ENCODE measurements at regions not wholly inside any gene's neighbourhood (a gene's known extent, or its start where the extent isn't known, plus 50 kb on each side); places are given as distances from the start of the nearest gene placed in this dataset.

- H3K4me1 Mint-ChIP-seq: no peaks in the 10 kb centered on the region
- H3K36me3 Mint-ChIP-seq (ENCODE audit: low read depth): no peaks in the 10 kb centered on the region
- no peak for DNase-seq
- no peak overlapping the region for H3K27ac Mint-ChIP-seq
- H3K4me3 Mint-ChIP-seq: no peak overlapping the region
- H3K9me3 Mint-ChIP-seq: no peaks in the 10 kb centered on the region
- intact Hi-C loops (cut with micrococcal nuclease): no loop called here
- H3K27me3 Mint-ChIP-seq: peaks cover 5% of the 10 kb centered on the region
Observed at GRCh38 chr2:41965173-41965908, 82.5 kb upstream of the PKDCC start.

- Mint-ChIP-seq H3K4me1 (no peaks in the 10 kb centered on the region), H3K27me3 (peaks cover 2% of the 10 kb centered on the region), H3K4me3 (no peak overlapping the region), H3K9me3 (no peaks in the 10 kb centered on the region), H3K27ac (no peak overlapping the region), H3K36me3 (ENCODE audit: low read depth) (no peaks in the 10 kb centered on the region)
- intact Hi-C loops (cut with micrococcal nuclease): no loop called here
- no peak for DNase-seq
Observed at GRCh38 chr2:41965909-41966295, 81.9 kb upstream of the PKDCC start.

GRCh38 chr2:41966431-41966893 is 81.4 kb upstream of the PKDCC start:
- no peaks in the 10 kb centered on the region for H3K36me3 Mint-ChIP-seq (ENCODE audit: low read depth)

GRCh38 chr2:41966920-41967319 is 80.9 kb upstream of the PKDCC start:
- Mint-ChIP-seq H3K36me3 (ENCODE audit: low read depth) (no peaks in the 10 kb centered on the region), H3K4me1 (no peaks in the 10 kb centered on the region), H3K9me3 (no peaks in the 10 kb centered on the region), H3K27ac (no peak overlapping the region), H3K4me3 (no peak overlapping the region), H3K27me3 (peaks cover 2% of the 10 kb centered on the region)
- DNase-seq: no peak
- intact Hi-C loops (cut with micrococcal nuclease): no loop called here

More at GRCh38 chr2:41966431-41966893, 81.4 kb upstream of the PKDCC start:
- Mint-ChIP-seq H3K9me3 (no peaks in the 10 kb centered on the region), H3K27ac (no peak overlapping the region), H3K4me3 (no peak overlapping the region), H3K4me1 (no peaks in the 10 kb centered on the region), H3K27me3 (peaks cover 2% of the 10 kb centered on the region)
- DNase-seq: no peak
- intact Hi-C loops (cut with micrococcal nuclease): no loop called here

GRCh38 chr2:41967476-41968181 is 80.2 kb upstream of the PKDCC start:
- no peak for DNase-seq
- H3K9me3 Mint-ChIP-seq: no peaks in the 10 kb centered on the region
- H3K27ac Mint-ChIP-seq: no peak overlapping the region
- H3K4me1 Mint-ChIP-seq: no peaks in the 10 kb centered on the region
- no peaks in the 10 kb centered on the region for H3K36me3 Mint-ChIP-seq (ENCODE audit: low read depth)
- intact Hi-C loops (cut with micrococcal nuclease): no loop called here
- no peak overlapping the region for H3K4me3 Mint-ChIP-seq
- H3K27me3 Mint-ChIP-seq: peaks cover 2% of the 10 kb centered on the region

- Mint-ChIP-seq H3K36me3 (ENCODE audit: low read depth) (no peaks in the 10 kb centered on the region), H3K27me3 (no peaks in the 10 kb centered on the region), H3K4me1 (no peaks in the 10 kb centered on the region), H3K4me3 (no peak overlapping the region), H3K9me3 (no peaks in the 10 kb centered on the region), H3K27ac (no peak overlapping the region)
- DNase-seq: no peak
- intact Hi-C loops (cut with micrococcal nuclease): no loop called here
Observed at GRCh38 chr2:41968182-41968578, 79.6 kb upstream of the PKDCC start.

GRCh38 chr2:41970988-41971660 is 76.7 kb upstream of the PKDCC start:
- H3K27me3 Mint-ChIP-seq: no peaks in the 10 kb centered on the region
- no peaks in the 10 kb centered on the region for H3K9me3 Mint-ChIP-seq
- no peak overlapping the region for H3K4me3 Mint-ChIP-seq
- intact Hi-C loops (cut with micrococcal nuclease): no loop called here
- no peak overlapping the region for H3K27ac Mint-ChIP-seq
- DNase-seq: no peak
- no peaks in the 10 kb centered on the region for H3K4me1 Mint-ChIP-seq
- H3K36me3 Mint-ChIP-seq (ENCODE audit: low read depth): no peaks in the 10 kb centered on the region

GRCh38 chr2:41972179-41972578 is 75.6 kb upstream of the PKDCC start:
- no peaks in the 10 kb centered on the region for H3K9me3 Mint-ChIP-seq
- no peak overlapping the region for H3K4me3 Mint-ChIP-seq
- no peaks in the 10 kb centered on the region for H3K36me3 Mint-ChIP-seq (ENCODE audit: low read depth)
- no peaks in the 10 kb centered on the region for H3K4me1 Mint-ChIP-seq
- no peak for DNase-seq
- no peaks in the 10 kb centered on the region for H3K27me3 Mint-ChIP-seq
- H3K27ac Mint-ChIP-seq: no peak overlapping the region
- intact Hi-C loops (cut with micrococcal nuclease): no loop called here

- intact Hi-C loops (cut with micrococcal nuclease): no loop called here
- no peak overlapping the region for H3K27ac Mint-ChIP-seq
- no peaks in the 10 kb centered on the region for H3K36me3 Mint-ChIP-seq (ENCODE audit: low read depth)
- H3K4me1 Mint-ChIP-seq: no peaks in the 10 kb centered on the region
- H3K27me3 Mint-ChIP-seq: no peaks in the 10 kb centered on the region
- H3K4me3 Mint-ChIP-seq: no peak overlapping the region
- H3K9me3 Mint-ChIP-seq: no peaks in the 10 kb centered on the region
- no peak for DNase-seq
Observed at GRCh38 chr2:41972819-41973218, 75.0 kb upstream of the PKDCC start.

GRCh38 chr2:41973871-41974270 is 74.0 kb upstream of the PKDCC start:
- DNase-seq: no peak
- Mint-ChIP-seq H3K27me3 (peaks cover 4% of the 10 kb centered on the region), H3K9me3 (no peaks in the 10 kb centered on the region), H3K4me1 (no peaks in the 10 kb centered on the region), H3K27ac (no peak overlapping the region), H3K4me3 (no peak overlapping the region), H3K36me3 (ENCODE audit: low read depth) (no peaks in the 10 kb centered on the region)
- intact Hi-C loops (cut with micrococcal nuclease): no loop called here

GRCh38 chr2:41981417-41981816 is 66.4 kb upstream of the PKDCC start:
- Mint-ChIP-seq H3K4me1 (no peaks in the 10 kb centered on the region), H3K9me3 (no peaks in the 10 kb centered on the region), H3K27me3 (peaks cover 6% of the 10 kb centered on the region), H3K36me3 (ENCODE audit: low read depth) (no peaks in the 10 kb centered on the region), H3K4me3 (no peak overlapping the region), H3K27ac (no peak overlapping the region)
- no peak for DNase-seq
- intact Hi-C loops (cut with micrococcal nuclease): no loop called here

GRCh38 chr2:41985573-41986095 is 62.2 kb upstream of the PKDCC start:
- Mint-ChIP-seq H3K36me3 (ENCODE audit: low read depth) (no peaks in the 10 kb centered on the region), H3K9me3 (no peaks in the 10 kb centered on the region), H3K27ac (no peak overlapping the region), H3K4me3 (no peak overlapping the region), H3K4me1 (peaks cover under 1% of the 10 kb centered on the region), H3K27me3 (peaks cover 8% of the 10 kb centered on the region)
- intact Hi-C loops (cut with micrococcal nuclease): no loop called here
- no peak for DNase-seq

GRCh38 chr2:41989501-41990180 is 58.2 kb upstream of the PKDCC start:
- Mint-ChIP-seq H3K4me3 (no peak overlapping the region), H3K36me3 (ENCODE audit: low read depth) (no peaks in the 10 kb centered on the region), H3K4me1 (peaks cover 3% of the 10 kb centered on the region), H3K27me3 (peaks cover 12% of the 10 kb centered on the region), H3K27ac (no peak overlapping the region), H3K9me3 (no peaks in the 10 kb centered on the region)
- intact Hi-C loops (cut with micrococcal nuclease): no loop called here
- no peak for DNase-seq

GRCh38 chr2:41990245-41990644 is 57.6 kb upstream of the PKDCC start:
- H3K27ac Mint-ChIP-seq: no peak overlapping the region
- H3K4me3 Mint-ChIP-seq: no peak overlapping the region
- intact Hi-C loops (cut with micrococcal nuclease): no loop called here
- no peaks in the 10 kb centered on the region for H3K36me3 Mint-ChIP-seq (ENCODE audit: low read depth)
- H3K4me1 Mint-ChIP-seq: peaks cover 3% of the 10 kb centered on the region
- no peak for DNase-seq
- peaks cover 12% of the 10 kb centered on the region for H3K27me3 Mint-ChIP-seq
- no peaks in the 10 kb centered on the region for H3K9me3 Mint-ChIP-seq

Measured in activated CD4-positive, alpha-beta T cell treated with anti-CD3 and anti-CD28 coated beads, Interleukin-2, amount 10 ng/mL, durations not matched to agents 24 days and 14 days (primary cell).